Limb (tissue), 2 donors: ENCODE measurements at regions not wholly inside any gene's neighbourhood (a gene's known extent, or its start where the extent isn't known, plus 50 kb on each side); places are given as distances from the start of the nearest gene placed in this dataset.

ENCODE experiments used
- DNase-seq, 2 donors: peaks; one replicate each; pipeline ENCODE4 v3.0.0-alpha.2; 2016; ENCODE audit errors: extremely low spot score in 2 of 2

GRCh38 chr22:34045311-34045710 is 125.0 kb upstream of the LARGE1 start:
- no peak for DNase-seq

- DNase-seq, result no peak
Measured at GRCh38 chr22:34055525-34056200, 135.4 kb upstream of the LARGE1 start.

GRCh38 chr22:34057726-34058125 is 137.4 kb upstream of the LARGE1 start:
- DNase-seq, result no peak

- no peak for DNase-seq
Measured at GRCh38 chr22:34064696-34065095, 144.4 kb upstream of the LARGE1 start.

- DNase-seq, result peak in 1 of 2 donors; percentile 32
Measured at GRCh38 chr22:34067031-34067430, 146.8 kb upstream of the LARGE1 start.

GRCh38 chr22:34068001-34068400 is 147.7 kb upstream of the LARGE1 start:
- DNase-seq, result no peak

GRCh38 chr22:34070051-34070450 is 149.8 kb upstream of the LARGE1 start:
- no peak for DNase-seq

GRCh38 chr22:34070531-34070930 is 150.3 kb upstream of the LARGE1 start:
- no peak for DNase-seq

GRCh38 chr22:34072585-34072984 is 152.3 kb upstream of the LARGE1 start:
- no peak for DNase-seq

- no peak for DNase-seq
Measured at GRCh38 chr22:34080433-34080832, 160.2 kb upstream of the LARGE1 start.

GRCh38 chr22:34096770-34097169 is 176.5 kb upstream of the LARGE1 start:
- no peak for DNase-seq

GRCh38 chr22:34099278-34099677 is 179.0 kb upstream of the LARGE1 start:
- no peak for DNase-seq

- DNase-seq, result no peak
Measured at GRCh38 chr22:34102633-34103032, 182.4 kb upstream of the LARGE1 start.

GRCh38 chr22:34105461-34106062 is 185.3 kb upstream of the LARGE1 start:
- DNase-seq, result peak; percentile 3 to 67

GRCh38 chr22:34108168-34108567 is 187.9 kb upstream of the LARGE1 start:
- DNase-seq, result no peak

- peak; percentile 20 to 27 for DNase-seq
Measured at GRCh38 chr22:34111210-34111824, 191.0 kb upstream of the LARGE1 start.

GRCh38 chr22:34113381-34113780 is 193.1 kb upstream of the LARGE1 start:
- no peak for DNase-seq

- DNase-seq, result no peak
Measured at GRCh38 chr22:34114406-34114805, 194.1 kb upstream of the LARGE1 start.

- no peak for DNase-seq
Measured at GRCh38 chr22:34115722-34116121, 195.4 kb upstream of the LARGE1 start.

- DNase-seq, result no peak
Measured at GRCh38 chr22:34116126-34116525, 195.8 kb upstream of the LARGE1 start.

GRCh38 chr22:34122042-34122441 is 201.8 kb upstream of the LARGE1 start:
- DNase-seq, result no peak

GRCh38 chr22:34129691-34130486 is 209.6 kb upstream of the LARGE1 start:
- DNase-seq, result no peak
